CD4-positive, alpha-beta T cell treated with Interleukin-6 for 4 hours (primary cell): ENCODE measurements at regions not wholly inside any gene's neighbourhood (a gene's known extent, or its start where the extent isn't known, plus 50 kb on each side); places are given as distances from the start of the nearest gene placed in this dataset.

Source experiments
- DNase-seq: peaks from one replicate; pipeline ENCODE4 v3.0.0-alpha.2; 2020; ENCODE audit warnings: mixed read lengths

DNA sequence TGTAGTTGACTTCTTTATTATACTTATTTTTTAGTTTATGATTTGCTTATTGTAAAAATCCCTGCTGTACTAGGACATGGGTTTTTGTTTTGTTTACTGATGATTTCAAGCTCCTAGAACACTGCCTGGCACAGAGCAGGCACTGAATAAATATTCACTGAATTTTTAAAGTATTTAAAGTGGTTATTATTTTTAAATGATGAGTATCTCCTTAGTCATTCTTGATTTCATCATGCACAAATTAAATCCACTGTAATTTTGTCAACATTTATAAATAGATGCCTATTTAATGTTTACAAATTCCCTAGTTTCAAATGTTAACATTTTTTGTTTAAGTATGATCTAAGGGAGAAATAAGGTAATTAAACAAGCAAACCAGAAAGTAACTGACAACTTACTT lies 367.9 kb upstream of the SLIT2 start:
- no peak for DNase-seq

DNA sequence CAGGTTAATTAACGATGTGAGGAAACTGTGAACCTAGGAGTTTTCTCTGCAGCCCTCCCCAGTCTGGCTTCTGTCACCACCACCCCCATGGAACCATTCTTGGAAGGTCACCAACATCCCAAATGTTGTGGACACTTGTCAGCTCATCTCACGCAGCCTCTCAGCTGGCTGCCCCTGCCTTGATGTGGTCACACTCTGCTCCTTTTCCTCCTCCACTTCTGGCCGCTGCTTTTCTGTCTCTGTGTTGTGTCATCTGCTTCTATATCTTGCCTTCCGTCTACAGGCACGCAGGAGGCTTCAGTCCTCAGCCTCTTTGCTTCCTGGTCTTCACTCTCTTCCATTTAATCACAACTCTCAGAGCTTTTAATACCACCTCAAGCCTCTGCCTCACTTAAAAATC lies 371.5 kb upstream of the SLIT2 start:
- DNase-seq = no peak

DNA sequence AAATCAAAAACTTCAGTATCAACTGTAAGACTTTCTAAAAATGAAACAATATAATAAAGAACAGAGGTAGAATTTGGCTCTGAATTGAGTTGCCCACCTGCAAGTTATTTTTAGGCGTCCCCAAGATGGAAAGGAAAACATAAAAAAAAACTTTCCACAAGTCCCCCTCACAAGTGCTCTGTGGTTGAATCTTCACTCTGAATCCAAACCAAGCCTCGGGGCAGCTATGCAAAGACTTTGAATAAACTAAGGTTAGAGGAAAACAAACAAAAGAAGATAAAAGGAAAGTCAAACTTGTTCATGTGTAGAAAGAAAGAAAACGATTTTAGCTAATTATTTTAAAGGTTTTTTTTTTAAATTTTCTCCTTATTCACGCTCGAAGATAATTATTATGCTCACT lies 372.4 kb upstream of the SLIT2 start:
- no peak for DNase-seq

DNA sequence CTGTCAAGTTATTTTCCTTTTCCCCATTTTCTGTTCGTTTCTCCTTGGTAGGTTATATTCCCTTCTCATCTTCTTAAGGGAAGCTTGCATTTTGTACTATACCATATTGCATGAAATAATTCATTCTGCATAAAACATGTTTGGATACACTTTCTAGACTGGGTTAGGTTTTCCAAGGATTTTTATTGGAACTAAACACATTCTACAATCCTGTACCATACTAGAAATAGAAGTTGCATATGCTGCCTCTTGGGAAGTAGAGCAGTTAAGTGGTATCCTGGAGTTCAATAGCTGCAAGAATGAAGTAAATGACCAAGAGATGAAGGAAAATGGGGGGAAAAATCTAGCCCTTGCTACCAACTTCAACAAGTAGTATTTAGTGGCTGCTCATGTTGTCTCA lies 393.7 kb upstream of the SLIT2 start:
- DNase-seq = no peak

DNA sequence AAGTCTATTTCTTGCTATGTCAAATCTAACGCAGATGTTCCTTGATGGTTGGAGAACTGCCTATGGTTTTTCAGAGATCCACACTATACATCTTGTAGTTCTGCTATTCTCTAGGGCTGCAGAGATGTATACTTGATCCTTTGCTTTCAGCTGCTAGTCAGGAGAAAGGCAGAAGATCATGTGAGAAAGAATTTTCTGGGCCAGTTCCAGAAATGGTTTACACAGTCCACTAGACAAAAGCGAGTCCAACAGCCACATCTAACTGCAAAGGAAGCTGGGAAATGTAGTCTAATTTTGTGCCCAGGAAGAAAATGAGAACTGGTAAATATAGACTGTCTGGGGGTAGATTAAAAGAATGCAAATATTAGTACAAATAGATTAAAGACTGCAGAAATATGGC lies 394.3 kb upstream of the SLIT2 start:
- no peak for DNase-seq

DNA sequence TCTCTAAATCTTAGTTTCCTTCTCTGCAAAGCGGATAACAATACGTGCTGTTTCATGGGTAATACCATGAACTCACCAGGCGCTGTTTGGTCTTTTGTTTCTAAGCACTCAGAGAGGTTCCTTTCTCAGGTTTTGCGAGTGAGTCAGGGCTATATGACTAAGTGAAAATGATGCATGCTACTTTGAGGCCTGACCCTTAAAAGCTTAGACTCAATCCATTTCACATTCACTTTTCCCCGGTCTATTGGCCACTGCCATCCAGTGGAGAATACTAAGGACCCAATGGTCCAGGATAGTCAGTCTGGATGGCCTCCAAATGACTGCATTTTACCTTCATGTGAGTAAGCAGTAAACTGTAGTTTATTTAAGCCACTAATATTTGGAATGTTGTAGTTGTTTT lies 400.8 kb upstream of the SLIT2 start:
- DNase-seq = no peak

DNA sequence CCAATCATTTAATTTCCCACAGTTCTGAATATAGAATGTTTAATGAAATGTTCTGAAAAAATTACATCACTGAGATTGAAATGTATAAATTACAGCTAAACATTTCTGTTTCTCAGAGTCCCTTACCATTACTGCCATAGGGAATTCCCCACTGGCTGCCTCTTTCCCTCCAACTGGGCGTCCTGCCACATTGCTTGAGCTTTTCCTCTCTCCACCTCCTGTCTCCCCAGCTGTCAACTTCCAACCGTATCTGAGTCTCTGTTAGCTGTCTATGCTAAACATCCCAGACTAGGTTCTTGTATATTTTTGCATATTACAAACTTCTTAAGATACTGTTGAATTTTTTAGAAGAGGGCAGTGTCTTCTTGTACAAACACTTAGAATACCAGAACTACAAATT lies 407.3 kb upstream of the SLIT2 start:
- no peak for DNase-seq

DNA sequence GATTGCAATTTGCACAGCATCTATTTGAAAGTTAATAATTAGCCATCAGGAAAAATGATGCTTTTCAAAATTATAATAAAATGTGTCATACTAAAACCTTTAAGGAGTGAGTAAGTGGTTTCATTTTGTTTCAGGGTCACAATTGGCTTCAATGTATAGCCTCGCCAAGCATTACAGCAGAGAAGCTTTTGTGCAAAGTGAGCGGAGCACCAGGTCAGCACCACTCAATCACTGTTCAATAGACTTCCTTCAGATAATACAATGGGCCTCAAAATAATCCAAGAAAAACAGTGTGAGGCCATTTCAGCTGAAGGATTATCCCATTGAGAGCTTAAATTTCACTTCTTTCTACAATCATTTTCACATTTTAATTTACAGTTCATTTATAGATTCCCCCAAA lies 409.2 kb upstream of the SLIT2 start:
- DNase-seq = no peak

DNA sequence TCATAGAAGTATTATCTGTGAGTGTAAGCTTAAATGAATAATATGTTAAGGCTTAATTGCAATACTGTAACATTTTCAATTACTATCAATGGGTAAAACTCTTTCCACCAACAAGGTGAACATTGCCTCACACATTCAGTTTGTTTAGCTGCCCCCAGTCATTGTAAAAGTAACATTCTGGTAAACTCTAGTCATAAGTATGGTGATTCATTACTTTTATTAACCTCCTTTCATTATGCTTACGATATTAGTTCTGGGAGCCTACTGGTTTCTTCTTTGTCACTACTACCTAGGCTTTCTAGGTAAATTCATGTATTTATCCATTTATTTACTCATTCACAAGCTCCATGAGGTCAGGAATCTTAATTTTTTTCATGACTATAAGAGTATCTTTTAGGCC lies 412.8 kb upstream of the SLIT2 start:
- no peak for DNase-seq

DNA sequence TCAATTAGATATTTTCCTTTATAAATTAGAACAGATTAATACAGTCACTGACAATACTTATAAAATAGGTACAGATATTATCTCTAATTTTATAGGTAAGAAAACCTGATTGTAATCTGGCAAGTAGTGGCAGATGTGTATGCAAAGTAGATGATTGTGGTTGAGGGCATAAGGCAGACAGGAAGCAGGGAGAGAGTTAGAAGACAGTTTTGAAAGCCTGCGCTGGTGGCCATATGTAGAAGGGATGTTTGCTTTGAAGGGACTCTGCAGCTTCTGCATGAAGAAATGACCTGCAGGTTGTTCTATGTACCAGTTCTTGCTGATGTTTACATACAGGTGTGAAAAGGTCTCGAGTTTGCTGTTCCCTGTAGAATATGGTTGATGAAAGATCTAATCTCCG lies 416.3 kb upstream of the SLIT2 start:
- no peak for DNase-seq

DNA sequence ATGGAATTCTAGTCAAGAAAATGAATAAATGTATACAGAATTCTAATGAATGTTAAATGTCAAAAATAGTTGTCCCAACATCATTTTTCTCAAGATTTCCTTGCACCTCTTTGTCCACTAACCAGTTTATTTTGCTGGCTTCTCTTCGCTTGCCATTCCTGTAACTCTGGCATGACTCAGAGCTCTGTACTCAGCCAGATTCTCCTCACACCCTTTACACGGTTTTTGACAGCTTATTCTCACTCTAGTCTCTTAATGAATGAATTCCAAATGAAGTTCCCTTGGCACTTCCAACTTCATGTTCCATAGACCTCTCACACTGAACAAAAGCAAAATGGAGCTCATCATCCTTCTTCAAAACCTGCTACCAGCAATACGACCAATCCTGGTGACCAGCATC lies 419.3 kb upstream of the SLIT2 start:
- no peak for DNase-seq

DNA sequence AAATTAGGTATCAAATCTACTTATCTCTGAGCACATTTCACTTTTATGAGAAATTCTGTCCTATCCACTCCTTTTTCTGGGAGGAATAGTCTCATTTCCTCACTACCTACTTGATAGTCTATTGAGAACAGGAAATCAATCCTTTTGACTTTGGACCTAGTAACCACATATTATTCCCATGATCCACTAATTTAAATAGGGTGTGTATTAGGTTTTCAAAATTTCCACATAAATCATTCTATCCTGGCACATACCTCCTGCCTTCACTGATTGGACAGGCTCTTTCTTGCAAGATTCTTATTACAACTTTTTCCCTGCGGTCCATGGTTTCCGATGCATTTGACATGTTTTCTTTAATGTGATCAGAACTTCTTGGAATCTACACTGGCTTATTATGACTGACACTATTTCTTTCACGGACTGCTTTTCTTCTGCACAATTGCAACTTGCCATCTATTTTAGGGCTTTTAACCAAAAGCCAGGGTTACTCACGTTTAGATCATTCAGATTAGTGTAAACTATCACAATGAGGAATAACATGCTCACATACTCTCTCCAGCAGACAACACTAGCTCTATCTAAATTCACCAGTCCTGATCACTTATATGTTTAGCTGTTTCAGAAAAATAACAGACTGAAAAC lies 419.9 kb upstream of the SLIT2 start:
- no peak for DNase-seq

DNA sequence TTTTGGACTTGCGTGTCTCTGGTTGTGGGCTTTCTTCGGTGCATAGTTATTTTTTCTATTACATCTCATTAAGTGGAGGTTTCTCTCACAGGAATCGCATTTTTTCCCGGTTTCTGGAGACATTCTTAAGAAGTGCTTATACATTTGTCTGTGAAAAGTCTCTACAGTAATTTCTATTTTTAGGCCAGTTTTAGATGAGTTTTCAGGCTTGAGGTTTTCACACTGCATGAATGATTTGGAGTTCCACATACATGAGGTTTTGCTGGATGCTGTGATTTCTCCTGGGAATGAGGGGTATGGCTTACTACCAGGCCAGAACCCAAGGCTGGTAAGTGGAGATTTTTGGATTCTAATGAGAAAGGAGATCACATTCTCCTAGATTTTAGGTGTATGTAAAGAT lies 422.6 kb upstream of the SLIT2 start:
- no peak for DNase-seq

DNA sequence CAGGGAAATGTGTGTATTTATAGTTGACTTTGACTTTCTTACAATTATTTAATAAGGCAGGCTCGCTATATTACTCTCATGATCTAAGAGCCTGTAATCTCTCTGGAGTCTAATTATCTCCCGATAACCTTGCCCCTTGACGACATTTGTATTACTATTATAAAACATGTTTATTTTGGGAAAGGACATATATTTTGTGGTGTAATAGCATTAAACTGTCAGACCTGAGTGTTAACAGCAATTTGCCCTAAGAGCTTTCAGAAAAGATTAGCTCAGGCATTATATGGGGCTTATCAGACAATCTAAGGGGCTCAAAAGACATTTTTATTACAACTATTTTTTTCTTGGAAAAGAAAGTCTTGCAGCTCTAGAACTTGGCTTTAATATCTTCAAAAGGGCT lies 427.9 kb upstream of the SLIT2 start:
- no peak for DNase-seq

DNA sequence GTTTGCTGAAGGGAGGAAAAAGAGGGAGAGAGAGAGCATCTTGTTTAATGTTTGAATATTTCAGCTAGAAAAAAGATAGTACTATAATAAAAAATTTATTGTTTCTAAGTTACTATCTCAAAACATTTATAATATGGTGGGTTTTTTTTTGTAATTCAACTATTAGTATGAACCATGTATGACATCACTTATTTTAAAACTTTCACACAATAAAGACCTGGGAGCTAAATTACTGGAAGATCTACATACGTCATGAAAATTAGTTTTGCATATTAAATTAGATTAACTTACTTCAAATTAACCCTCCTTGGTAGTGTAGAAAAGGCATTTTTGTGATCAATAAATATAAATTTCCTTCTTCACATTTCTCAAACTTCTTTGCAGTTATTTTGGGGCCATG lies 432.0 kb upstream of the SLIT2 start:
- DNase-seq = no peak

DNA sequence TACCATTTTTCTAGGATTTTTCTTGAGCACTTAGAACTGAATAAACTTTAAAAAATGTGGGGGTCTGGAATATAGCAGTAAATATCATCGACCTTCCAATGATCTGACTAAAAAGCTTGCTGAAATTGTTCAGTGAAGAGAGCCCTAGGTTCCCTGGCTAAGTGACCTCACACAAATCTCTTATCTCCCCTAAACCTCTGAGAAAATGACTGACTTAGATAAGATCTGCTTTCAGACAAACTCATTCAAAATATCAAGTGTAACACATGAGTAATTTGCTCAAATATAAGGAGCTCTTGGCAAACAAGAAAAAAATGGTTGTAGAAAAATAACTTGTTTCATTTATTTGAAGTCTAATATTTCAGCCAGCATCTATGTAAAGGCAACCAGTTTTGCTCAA lies 441.7 kb upstream of the SLIT2 start:
- DNase-seq = no peak

DNA sequence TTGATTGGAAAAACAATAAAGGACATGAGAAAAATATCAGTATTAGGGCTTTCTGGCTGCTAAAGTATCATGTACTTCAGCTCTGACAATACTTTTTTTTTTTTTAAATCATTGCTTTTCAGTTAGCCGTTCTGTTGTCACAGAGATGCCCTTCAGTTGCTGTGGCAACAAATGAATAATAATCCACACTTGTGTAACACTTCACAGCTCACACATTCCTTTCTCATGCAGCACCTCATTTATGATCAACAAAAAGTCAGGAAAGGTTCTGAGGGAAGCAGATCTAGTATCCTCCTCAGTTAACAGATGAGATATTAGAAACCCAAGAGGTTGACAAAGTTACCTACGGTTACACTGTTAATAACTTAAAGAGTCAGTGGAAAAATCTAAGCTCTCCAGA lies 444.2 kb upstream of the SLIT2 start:
- DNase-seq = no peak

DNA sequence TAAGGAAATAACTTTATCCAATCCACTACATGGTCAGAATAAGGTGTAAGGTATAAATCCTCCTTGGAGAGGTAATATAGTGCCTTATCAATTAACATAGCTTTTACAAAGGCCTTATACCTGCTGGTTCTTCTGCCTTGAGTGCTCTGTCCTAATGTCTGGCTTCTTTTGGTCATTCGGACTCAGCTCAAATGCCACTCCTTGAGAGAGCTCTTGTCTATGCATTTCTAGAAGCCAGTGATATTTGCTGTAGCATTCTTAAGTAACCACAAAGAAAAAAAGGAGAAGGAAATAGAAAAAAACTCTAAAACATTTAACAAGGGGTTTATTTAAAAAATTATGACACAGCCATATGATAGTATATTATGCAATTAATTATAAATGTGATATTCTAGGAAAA lies 444.8 kb upstream of the SLIT2 start:
- no peak for DNase-seq

DNA sequence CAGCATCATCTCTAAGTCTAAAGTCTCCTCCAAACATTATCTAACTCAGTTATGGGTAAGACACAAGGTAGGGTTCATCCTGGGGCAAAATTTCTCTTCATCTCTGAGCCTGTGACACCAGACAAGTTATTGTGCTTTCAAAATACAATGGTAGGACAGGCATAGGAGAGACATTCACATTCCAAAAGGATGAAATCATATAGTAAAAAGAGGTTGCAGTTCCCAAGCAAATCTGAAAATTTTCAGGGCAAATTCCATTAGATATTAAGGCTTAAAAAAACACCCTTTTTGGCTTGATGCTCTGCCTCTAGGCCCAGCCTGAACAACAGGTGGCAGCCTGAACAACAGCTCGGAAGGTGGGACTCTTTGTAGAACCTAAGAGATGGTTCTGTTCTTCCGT lies 448.3 kb upstream of the SLIT2 start:
- no peak for DNase-seq

DNA sequence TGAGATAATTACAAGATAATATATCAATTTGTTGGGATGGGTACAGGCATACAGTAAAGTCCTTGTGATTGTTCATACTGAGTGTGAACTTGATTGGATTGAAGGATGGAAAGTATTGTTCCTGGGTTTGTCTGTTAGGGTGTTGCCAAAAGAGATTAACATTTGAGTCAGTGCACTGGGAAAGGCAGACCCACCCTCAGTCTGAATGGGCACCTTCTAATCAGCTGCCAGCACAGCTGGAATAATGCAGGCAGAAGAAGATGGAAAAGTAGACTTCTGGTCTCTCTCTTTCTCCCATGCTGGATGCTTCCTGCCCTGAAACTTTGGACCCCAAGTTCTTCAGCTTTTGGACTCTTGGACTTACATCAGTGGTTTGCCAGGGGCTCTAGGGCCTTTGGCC lies 457.9 kb upstream of the SLIT2 start:
- DNase-seq = no peak

DNA sequence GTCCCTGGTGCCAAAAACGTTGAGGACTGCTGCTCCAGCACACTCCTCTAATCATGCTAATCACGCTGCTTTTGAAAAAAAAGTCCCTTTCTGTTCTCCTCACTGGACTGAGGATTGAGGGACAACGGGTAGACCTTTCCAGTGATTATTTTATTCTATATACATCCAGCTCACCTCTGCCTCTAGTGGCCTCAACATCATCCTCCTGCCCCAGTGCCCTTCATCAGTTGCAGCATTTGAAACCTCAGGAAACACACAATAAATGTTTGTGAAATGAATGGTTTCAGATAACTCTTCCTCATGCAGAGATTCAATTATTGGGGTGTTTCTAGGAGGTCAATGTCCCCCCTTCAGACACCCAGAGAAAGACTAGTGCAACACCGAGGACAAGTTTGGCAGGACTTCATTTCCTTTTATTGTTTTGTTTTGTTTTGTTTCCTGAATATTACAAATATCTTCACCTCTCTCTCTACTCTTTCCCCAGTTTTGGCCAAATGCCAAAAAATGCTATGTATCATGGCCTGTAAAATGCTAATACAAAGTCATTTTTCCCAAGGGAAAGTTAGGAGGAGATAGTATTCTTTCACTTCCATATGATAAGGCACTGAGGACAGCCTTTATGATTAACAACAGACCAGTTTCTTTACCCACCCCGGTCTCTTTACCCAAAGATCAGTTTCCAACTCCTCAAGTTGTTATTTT lies 460.1 kb upstream of the SLIT2 start:
- DNase-seq = no peak

DNA sequence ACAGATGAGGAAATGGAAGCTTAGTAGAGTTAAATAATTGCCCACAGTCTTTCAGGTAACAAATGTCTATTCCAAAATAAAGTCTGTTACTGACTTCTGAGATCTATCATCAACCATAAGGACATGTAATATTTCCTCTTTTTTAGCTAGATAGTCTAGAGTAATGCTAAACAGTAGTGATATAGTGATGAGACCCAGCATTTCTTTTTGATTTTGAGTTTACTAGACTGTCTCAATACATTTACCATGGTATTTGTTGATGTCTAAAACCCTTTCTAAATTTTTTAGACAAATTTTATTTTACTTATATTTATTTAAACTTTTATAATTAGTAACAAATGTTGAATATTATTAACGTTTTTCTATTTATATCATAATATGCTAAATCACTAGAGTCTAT lies 465.1 kb upstream of the SLIT2 start:
- no peak for DNase-seq

DNA sequence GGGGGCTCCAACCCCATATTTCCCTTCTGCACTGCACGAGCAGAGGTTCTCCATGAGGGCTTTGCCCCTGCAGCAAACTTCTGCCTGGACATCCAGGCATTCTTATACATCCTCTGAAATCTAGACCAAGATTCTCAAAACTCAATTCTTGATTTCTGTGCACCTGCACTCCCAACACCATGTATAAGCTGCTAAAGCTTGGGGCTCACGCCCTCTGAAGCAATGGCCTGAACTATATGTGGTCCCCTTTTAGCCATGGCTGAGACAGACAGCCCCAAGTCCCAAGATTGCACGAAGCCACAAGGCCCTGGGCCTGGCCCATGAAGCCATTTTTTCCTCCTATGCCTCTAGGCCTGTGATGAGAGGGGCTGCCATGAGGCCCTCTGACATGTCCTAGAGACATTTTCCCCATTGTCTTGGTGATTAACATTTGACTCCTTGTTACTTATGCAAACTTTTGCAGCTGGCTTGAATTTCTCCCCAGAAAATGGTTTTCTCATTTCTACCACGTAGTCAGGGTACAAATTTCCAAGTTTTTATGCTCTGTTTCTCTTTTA lies 468.0 kb upstream of the SLIT2 start:
- no peak for DNase-seq

DNA sequence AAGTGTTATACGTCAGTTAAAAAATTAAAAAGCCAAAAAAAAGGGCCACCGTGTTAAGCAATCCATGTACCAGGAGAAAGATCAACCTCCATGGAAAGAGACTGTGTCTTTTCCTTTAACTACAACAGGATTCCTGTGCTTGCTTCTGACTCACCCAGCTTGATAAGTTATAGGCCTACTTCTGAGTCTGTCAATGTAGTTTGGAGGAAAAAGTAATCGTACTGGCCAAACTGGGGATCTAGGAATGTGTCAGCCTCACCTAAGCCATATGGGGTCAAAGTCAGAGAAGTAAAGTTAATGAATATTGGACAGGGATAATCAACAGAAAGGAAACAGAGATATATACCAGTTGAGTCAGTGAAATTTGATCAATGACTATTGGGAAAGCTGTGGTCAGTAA lies 470.8 kb upstream of the SLIT2 start:
- no peak for DNase-seq

DNA sequence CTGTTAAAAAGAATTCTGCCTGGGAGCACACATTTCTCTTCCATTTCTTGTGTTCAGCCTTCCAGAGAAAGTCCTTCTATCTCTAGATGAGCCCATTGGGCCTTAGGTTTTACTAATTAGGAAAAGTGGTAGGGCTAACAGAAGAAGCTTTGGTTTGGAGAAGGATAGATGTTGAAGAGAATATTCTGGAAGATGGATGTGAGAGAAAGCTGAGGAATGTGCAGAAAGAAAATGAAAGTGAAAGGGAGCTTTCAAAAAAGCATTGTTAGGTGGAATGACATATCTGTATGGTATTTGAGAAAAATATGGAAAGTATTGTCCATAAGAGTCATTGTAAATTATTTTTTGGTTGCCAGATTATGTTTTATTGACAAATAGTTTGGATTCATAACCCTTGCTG lies 474.8 kb upstream of the SLIT2 start:
- DNase-seq = no peak
